ENCODE measurements at regions not wholly inside any gene's neighbourhood (a gene's known extent, or its start where the extent isn't known, plus 50 kb on each side); places are given as distances from the start of the nearest gene placed in this dataset.

- TF ChIP-seq CTCF (IDR thresholded peaks at IDR 0.05; ENCODE audit: insufficient read depth, low read depth, low read length), result no peak
- no peak for DNase-seq (ENCODE audit: low read depth)
- H3K4me3 ChIP-seq (ENCODE audit: low read depth, low read length), result no peak overlapping the region
Observed at GRCh38 chr2:16308816-16309215, 356.8 kb downstream of the CYRIA start.

- no peak overlapping the region for H3K4me3 ChIP-seq (ENCODE audit: low read depth, low read length)
- DNase-seq (ENCODE audit: low read depth), result no peak
- TF ChIP-seq CTCF (IDR thresholded peaks at IDR 0.05; ENCODE audit: insufficient read depth, low read depth, low read length), result no peak
Observed at GRCh38 chr2:16304876-16305590, 360.6 kb downstream of the CYRIA start.

- DNase-seq (ENCODE audit: low read depth), result no peak
- TF ChIP-seq CTCF (IDR thresholded peaks at IDR 0.05; ENCODE audit: insufficient read depth, low read depth, low read length), result no peak
Observed at GRCh38 chr2:16303761-16304160, 361.9 kb downstream of the CYRIA start.

GRCh38 chr2:16303273-16303577 is 362.4 kb downstream of the CYRIA start:
- no peak for DNase-seq (ENCODE audit: low read depth)
- no peak for TF ChIP-seq CTCF (IDR thresholded peaks at IDR 0.05; ENCODE audit: insufficient read depth, low read depth, low read length)
- no peak overlapping the region for H3K4me3 ChIP-seq (ENCODE audit: low read depth, low read length)

More at GRCh38 chr2:16303761-16304160, 361.9 kb downstream of the CYRIA start:
- no peak overlapping the region for H3K4me3 ChIP-seq (ENCODE audit: low read depth, low read length)

GRCh38 chr2:16302431-16303272 is 362.3 kb downstream of the MYCN start:
- DNase-seq (ENCODE audit: low read depth), result no peak
- H3K4me3 ChIP-seq (ENCODE audit: low read depth, low read length), result no peak overlapping the region
- no peak for TF ChIP-seq CTCF (IDR thresholded peaks at IDR 0.05; ENCODE audit: insufficient read depth, low read depth, low read length)

GRCh38 chr2:16301961-16302360 is 361.6 kb downstream of the MYCN start:
- DNase-seq (ENCODE audit: low read depth), result no peak
- no peak for TF ChIP-seq CTCF (IDR thresholded peaks at IDR 0.05; ENCODE audit: insufficient read depth, low read depth, low read length)
- H3K4me3 ChIP-seq (ENCODE audit: low read depth, low read length), result no peak overlapping the region
